ENCODE measurements at regions not wholly inside any gene's neighbourhood (a gene's known extent, or its start where the extent isn't known, plus 50 kb on each side); places are given as distances from the start of the nearest gene placed in this dataset.

DNA sequence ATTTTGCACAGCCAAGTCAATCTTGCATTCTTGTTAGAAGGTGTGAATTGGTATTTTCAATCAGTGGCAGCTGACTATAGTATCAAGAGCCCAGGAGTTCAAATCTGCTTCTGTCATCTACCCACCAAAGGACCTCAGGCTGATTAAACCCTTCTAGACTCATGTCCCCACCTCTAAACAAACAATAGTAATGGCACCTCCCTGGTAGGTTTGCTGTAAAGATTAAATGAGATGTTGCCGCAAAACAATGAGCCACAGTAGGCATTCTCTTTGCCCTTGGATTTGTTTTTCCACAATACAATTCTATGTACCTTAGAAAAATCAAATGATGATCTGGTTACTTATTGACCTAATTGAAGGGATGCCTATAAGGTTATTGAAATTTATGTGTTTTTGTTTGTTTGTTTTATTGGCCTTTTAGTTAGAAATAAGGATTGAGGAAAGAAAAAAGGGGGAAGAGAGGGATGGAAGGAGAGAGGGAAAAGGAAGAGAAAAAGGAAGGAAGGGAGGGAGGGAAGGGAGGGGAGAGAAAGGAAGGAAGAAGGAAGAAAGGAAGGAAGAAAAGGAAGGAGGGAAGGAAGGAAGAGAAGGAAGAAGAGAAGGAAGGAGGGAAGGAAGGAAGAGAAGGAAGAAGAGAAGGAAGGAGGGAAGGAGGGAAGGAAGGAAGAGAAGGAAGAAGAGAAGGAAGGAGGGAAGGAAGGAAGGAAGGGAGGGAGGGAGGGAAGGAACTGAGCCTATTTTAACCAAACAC, 110.7 kb downstream of the ETS2 start:
- DNase-seq (ENCODE audit: low spot score in 2 of 2): no peak
- 84 to 85% methylated on average over 1 of the region's 1 CpG for WGBS, 2 donors
- TF ChIP-seq POLR2A (IDR thresholded peaks at IDR 0.05): no peak
- TF ChIP-seq, protein P1, sequence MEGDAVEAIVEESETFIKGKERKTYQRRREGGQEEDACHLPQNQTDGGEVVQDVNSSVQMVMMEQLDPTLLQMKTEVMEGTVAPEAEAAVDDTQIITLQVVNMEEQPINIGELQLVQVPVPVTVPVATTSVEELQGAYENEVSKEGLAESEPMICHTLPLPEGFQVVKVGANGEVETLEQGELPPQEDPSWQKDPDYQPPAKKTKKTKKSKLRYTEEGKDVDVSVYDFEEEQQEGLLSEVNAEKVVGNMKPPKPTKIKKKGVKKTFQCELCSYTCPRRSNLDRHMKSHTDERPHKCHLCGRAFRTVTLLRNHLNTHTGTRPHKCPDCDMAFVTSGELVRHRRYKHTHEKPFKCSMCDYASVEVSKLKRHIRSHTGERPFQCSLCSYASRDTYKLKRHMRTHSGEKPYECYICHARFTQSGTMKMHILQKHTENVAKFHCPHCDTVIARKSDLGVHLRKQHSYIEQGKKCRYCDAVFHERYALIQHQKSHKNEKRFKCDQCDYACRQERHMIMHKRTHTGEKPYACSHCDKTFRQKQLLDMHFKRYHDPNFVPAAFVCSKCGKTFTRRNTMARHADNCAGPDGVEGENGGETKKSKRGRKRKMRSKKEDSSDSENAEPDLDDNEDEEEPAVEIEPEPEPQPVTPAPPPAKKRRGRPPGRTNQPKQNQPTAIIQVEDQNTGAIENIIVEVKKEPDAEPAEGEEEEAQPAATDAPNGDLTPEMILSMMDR (IDR thresholded peaks at IDR 0.05): no peak
- no peak overlapping the region for H3K4me3 ChIP-seq (ENCODE audit: low read depth, poor library complexity, severe bottlenecking)
- intact Hi-C loops (cut with DNase I; ENCODE audit: low total_unique reads): no loop called here

DNA sequence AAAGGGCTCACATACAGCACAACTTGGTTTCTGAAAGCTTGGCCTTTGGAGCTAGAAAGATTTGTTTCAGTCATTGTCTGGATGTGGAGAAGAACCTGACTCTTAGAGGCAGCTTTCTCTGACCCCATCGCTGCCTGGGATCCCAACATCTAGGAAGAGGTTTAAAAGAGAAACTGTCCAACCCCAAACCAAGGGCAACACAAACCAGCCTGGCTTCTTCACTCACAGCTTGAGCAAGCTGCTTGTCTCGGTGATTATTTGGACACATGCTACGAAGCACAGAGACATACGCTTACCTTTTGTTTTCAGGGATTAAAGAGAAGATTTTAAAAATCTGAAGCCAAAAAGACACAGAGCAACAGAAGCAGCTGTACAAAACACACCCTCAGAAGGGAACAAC, 109.8 kb downstream of the ETS2 start:
- 65 to 68% methylated on average over 4 of the region's 4 CpGs for WGBS, 2 donors
- TF ChIP-seq, protein P1 (IDR thresholded peaks at IDR 0.05): no peak
- no peak for TF ChIP-seq POLR2A (IDR thresholded peaks at IDR 0.05)
- H3K4me3 ChIP-seq (ENCODE audit: low read depth, poor library complexity, severe bottlenecking): no peak overlapping the region
- intact Hi-C loops (cut with DNase I; ENCODE audit: low total_unique reads): no loop called here
- peak in 1 of 2 donors; percentile 32 for DNase-seq (ENCODE audit: low spot score in 2 of 2)

DNA sequence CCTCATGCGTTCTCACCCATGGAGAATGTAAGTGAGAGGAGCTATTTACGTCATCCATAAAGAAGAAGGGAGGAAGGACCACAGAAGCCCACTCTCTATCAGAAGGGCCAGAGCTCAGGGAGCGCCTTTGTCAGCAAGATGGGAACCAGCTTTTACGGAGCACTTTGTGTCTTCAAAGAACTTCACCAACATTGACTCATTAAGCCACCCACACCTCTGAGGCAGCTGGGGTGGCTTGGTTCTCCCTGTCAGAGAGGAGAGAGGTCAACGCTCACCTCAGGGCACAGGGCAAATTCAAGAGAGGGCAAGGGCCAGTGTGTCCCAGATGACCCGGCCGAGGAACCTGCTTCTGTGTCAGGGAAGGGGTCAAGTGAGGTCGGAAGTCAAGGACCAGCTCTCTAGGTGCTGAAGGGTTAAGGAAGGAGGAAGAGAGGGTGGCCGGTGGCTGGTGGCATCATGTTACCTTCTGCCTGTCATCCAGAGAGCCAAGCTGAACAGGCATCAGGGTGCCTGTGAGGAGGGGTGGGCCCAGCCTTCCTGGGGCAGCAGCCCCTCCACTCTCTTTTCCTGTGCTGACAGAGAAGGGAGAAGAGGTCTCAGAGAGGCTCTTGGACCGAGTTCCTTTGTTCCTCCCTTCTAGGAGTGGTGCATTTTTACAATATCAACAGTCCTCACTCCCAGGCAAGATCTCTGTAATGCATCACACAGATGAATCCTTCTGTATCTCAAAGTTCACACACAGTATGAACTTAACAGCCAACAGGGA, 109.0 kb downstream of the ETS2 start:
- no peak overlapping the region for H3K4me3 ChIP-seq (ENCODE audit: low read depth, poor library complexity, severe bottlenecking)
- peak in 1 of 2 donors; percentile 84 for DNase-seq (ENCODE audit: low spot score in 2 of 2)
- no peak for TF ChIP-seq POLR2A (IDR thresholded peaks at IDR 0.05)
- TF ChIP-seq, protein P1 (IDR thresholded peaks at IDR 0.05): no peak
- 62 to 63% methylated on average over 10 of the region's 10 CpGs for WGBS, 2 donors
- intact Hi-C loops (cut with DNase I; ENCODE audit: low total_unique reads): no loop called here

DNA sequence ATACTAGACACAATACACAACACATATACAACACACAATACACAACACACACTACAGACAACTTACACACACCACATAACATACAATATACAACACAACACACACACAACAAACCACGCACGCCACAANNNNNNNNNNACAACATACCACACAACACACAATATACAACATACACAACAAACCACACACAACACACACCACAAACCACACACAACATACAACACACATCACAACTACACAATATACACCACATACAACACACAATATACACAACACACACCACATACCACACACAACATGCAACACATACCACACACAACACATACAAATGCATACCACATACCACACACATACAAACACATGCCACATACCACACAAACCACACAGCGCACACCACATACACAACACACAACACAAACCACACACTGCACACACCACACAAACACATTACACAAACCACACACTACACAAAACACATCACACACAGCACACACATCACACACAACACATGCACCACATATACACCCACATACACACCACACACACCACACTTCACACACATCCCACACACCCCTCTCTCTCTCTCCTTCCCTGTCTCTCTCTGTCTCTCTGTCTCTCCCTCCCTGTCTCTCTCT, 108.3 kb downstream of the ETS2 start:
- 80 to 86% methylated on average over 3 of the region's 3 CpGs for WGBS, 2 donors
- intact Hi-C loops (cut with DNase I; ENCODE audit: low total_unique reads): no loop called here
- TF ChIP-seq, protein P1 (IDR thresholded peaks at IDR 0.05): no peak
- no peak for TF ChIP-seq POLR2A (IDR thresholded peaks at IDR 0.05)
- no peak overlapping the region for H3K4me3 ChIP-seq (ENCODE audit: low read depth, poor library complexity, severe bottlenecking)
- DNase-seq (ENCODE audit: low spot score in 2 of 2): peak in 1 of 2 donors; percentile 23

DNA sequence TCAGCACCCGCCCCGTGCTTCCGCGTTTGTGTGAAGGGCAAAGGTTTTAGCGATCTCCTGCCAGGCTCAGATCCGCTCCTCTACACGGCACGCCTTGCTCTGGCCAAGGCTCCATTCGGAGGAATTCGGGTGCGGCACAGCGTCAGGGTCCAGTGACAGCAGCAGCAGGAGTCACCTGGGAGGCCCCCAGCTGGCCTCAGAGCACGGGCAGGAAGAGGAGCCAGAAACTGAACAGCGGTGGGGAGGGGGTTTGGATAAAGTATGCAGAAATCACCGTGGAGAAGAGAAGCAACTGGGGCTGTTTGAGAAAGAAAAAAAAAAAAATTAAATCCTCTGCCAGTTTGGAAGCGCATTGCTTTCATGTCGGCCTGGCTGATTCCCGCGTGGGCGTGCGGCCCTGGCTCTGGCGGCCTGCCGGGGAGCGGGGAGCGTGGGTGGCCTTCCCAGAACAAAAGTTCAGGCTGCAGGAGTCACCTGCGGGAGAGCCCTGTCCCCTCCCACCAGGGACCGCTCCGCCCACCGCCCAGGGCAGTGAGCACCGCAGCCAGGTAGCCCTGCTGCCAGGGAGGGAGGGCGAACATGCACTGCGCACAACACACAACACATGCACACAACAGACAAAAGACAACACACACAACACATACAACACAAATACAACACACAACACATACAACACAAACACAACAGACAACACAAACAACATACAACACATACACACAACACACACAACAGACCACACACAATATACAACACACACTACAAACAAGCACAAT, 107.6 kb downstream of the ETS2 start:
- 10 to 12% methylated on average over 32 of the region's 32 CpGs for WGBS, 2 donors
- TF ChIP-seq, protein P1 (IDR thresholded peaks at IDR 0.05): no peak
- no peak for TF ChIP-seq POLR2A (IDR thresholded peaks at IDR 0.05)
- intact Hi-C loops (cut with DNase I; ENCODE audit: low total_unique reads): no loop called here
- no peak overlapping the region for H3K4me3 ChIP-seq (ENCODE audit: low read depth, poor library complexity, severe bottlenecking)
- peak; percentile 62 to 94 for DNase-seq (ENCODE audit: low spot score in 2 of 2)

Measured in lower leg skin (tissue), 4 donors.